NCI-H128 (cell line): ENCODE measurements at regions not wholly inside any gene's neighbourhood (a gene's known extent, or its start where the extent isn't known, plus 50 kb on each side); places are given as distances from the start of the nearest gene placed in this dataset.
A peak's percentile ranks its signal among the peaks of the same experiment; 100 is the strongest.
"Not testable (repeated sequence)": the region's sequence is repeated elsewhere in the genome, so short reads cannot be mapped to it uniquely, and the experiment has no call there.

ENCODE experiments used
- DNase-seq: peaks from one replicate; lab custom pipeline; 2025; ENCODE audit not compliant: unreplicated experiment; lab: John Stamatoyannopoulos, UW

- DNase-seq, result no peak
Measured at GRCh38 chr6:154629127-154629526, 104.1 kb upstream of the SCAF8 start.

GRCh38 chr6:154632119-154632518, 101.1 kb upstream of the SCAF8 start:
- DNase-seq, result no peak

- no peak for DNase-seq
Measured at GRCh38 chr6:154637392-154637791, 95.8 kb upstream of the SCAF8 start.

- no peak for DNase-seq
Measured at GRCh38 chr6:154638369-154638768, 94.8 kb upstream of the SCAF8 start.

- DNase-seq, result not testable (repeated sequence)
Measured at GRCh38 chr6:154639196-154639595, 94.0 kb upstream of the SCAF8 start.

- DNase-seq, result no peak
Measured at GRCh38 chr6:154648188-154648887, 84.9 kb upstream of the SCAF8 start.

- DNase-seq, result no peak
Measured at GRCh38 chr6:154648888-154649205, 84.4 kb upstream of the SCAF8 start.

GRCh38 chr6:154649721-154650120, 83.5 kb upstream of the SCAF8 start:
- DNase-seq, result no peak

- DNase-seq, result no peak
Measured at GRCh38 chr6:154650351-154650750, 82.9 kb upstream of the SCAF8 start.

- DNase-seq, result no peak
Measured at GRCh38 chr6:154651656-154652055, 81.6 kb upstream of the SCAF8 start.

GRCh38 chr6:154653385-154653784, 79.8 kb upstream of the SCAF8 start:
- DNase-seq, result no peak

GRCh38 chr6:154653853-154654252, 79.4 kb upstream of the SCAF8 start:
- DNase-seq, result no peak

GRCh38 chr6:154656660-154657059, 76.6 kb upstream of the SCAF8 start:
- no peak for DNase-seq

GRCh38 chr6:154661768-154662167, 71.4 kb upstream of the SCAF8 start:
- no peak for DNase-seq

GRCh38 chr6:154664287-154664686, 68.9 kb upstream of the SCAF8 start:
- DNase-seq, result no peak

- DNase-seq, result no peak
Measured at GRCh38 chr6:154668156-154668555, 65.1 kb upstream of the SCAF8 start.

- no peak for DNase-seq
Measured at GRCh38 chr6:154672086-154672485, 61.1 kb upstream of the SCAF8 start.

- DNase-seq, result no peak
Measured at GRCh38 chr6:154673919-154674318, 59.3 kb upstream of the SCAF8 start.

GRCh38 chr6:154675602-154676088, 57.6 kb upstream of the SCAF8 start:
- peak; percentile 78 for DNase-seq

- no peak for DNase-seq
Measured at GRCh38 chr6:154682633-154683125, 50.5 kb upstream of the SCAF8 start.
